ENCODE measurements at regions not wholly inside any gene's neighbourhood (a gene's known extent, or its start where the extent isn't known, plus 50 kb on each side); places are given as distances from the start of the nearest gene placed in this dataset.

- POLR2A ChIA-PET, result interaction anchor here (1.2 kb wide), 1 partner anchor 151 kb away, joined by 3 read pairs; no protein-coding TSS in a partner anchor
- Histone ChIP-seq H3K9me1 (replicated peaks; ENCODE audit: control insufficient read depth, extremely low read depth, insufficient read depth, low read length) (no peaks in the 10 kb centered on the region), H2AFZ (ENCODE audit: low read depth, low read length) (no peak overlapping the region), H3K9me3 (replicated peaks; ENCODE audit: control insufficient read depth, insufficient read depth, low read length) (no peaks in the 10 kb centered on the region), H3K36me3 (ENCODE audit: control insufficient read depth in 2 of 2, extremely low read depth in 1 of 2, insufficient read depth in 2 of 2, low read length in 2 of 2) (no peaks in the 10 kb centered on the region), H3K4me1 (ENCODE audit: control insufficient read depth, extremely low read depth, insufficient read depth, low read length) (no peaks in the 10 kb centered on the region), H3K4me3 (replicated peaks in 1 of 3; ENCODE audit: insufficient read depth in 1 of 3, low read depth in 1 of 3, low read length in 3 of 3) (no peak overlapping the region), H3K79me2 (ENCODE audit: control insufficient read depth, insufficient read depth, low read length) (no peaks in the 10 kb centered on the region), H3K27me3 (ENCODE audit: control insufficient read depth in 2 of 2, insufficient read depth in 2 of 2, low read length in 2 of 2) (peaks cover 5 to 6% of the 10 kb centered on the region in 2 experiments), H4K20me1 (replicated peaks; ENCODE audit: control insufficient read depth, extremely low read depth, insufficient read depth, low read length) (no peaks in the 10 kb centered on the region), H3K9ac (replicated peaks; ENCODE audit: extremely low read depth, insufficient read depth, low read length) (no peak overlapping the region), H3K27ac (ENCODE audit: insufficient read depth, low read depth, low read length) (no peak overlapping the region), H3K4me2 (ENCODE audit: insufficient read depth, low read length) (no peak overlapping the region)
- CTCF ChIA-PET, result interaction anchor here (1.0 to 5.3 kb wide), 5 partner anchors 37 to 151 kb away, joined by 3 to 68 read pairs (median 5); no protein-coding TSS in a partner anchor
- DNase-seq (ENCODE audit: low read depth, low spot score), result no peak
- intact Hi-C loops (cut with micrococcal nuclease), result loop anchor here (5.0 kb wide), 1 partner anchor 150 kb away; no protein-coding TSS in a partner anchor
- BruUV-seq (replicated peaks), result no TSS peak
- dilution Hi-C loops (cut with MboI; ENCODE audit: extremely low pct_ligation_motif_present, low sequenced_read_pairs), result no loop called here
- FAIRE-seq, result no peak
- TF ChIP-seq MYC (IDR thresholded peaks at IDR 0.05; ENCODE audit: low read depth, low read length), result no peak
- no peak for TF ChIP-seq EZH2 (IDR thresholded peaks at IDR 0.05; ENCODE audit: borderline replicate concordance, low read depth, low read length, severe bottlenecking)
- TF ChIP-seq CTCF (IDR thresholded peaks at IDR 0.05; ENCODE audit: extremely low read depth in 1 of 2, insufficient read depth in 1 of 2, low read depth in 1 of 2, low read length in 2 of 2), result no peak
- no peak for TF ChIP-seq GATA2 (IDR thresholded peaks at IDR 0.05; ENCODE audit: insufficient read depth, insufficient read length, low read depth, low read length)
- no peak for TF ChIP-seq JUN (IDR thresholded peaks at IDR 0.05; ENCODE audit: borderline replicate concordance, insufficient read depth, insufficient read length, low read depth)
- no peak for TF ChIP-seq POLR2AphosphoS5 (IDR thresholded peaks at IDR 0.05; ENCODE audit: insufficient read depth, low read depth, low read length)
- no peak for TF ChIP-seq FOS (IDR thresholded peaks at IDR 0.05; ENCODE audit: borderline replicate concordance, insufficient read depth, low read length)
- no peak for TF ChIP-seq POLR2A (IDR thresholded peaks at IDR 0.05; ENCODE audit: low read depth, low read length)
- TF ChIP-seq MAX (IDR thresholded peaks at IDR 0.05; ENCODE audit: insufficient read depth, insufficient read length), result no peak
Observed at GRCh38 chr2:38466876-38467767, 90.0 kb upstream of the ATL2 start.
